ENCODE measurements at regions not wholly inside any gene's neighbourhood (a gene's known extent, or its start where the extent isn't known, plus 50 kb on each side); places are given as distances from the start of the nearest gene placed in this dataset.

GRCh38 chr1:191255354-191256054 lies 777.8 kb upstream of the BRINP3 start:
- BruUV-seq (replicated peaks): no TSS peak
- intact Hi-C loops (cut with micrococcal nuclease; ENCODE audit: unreplicated experiment) (no loop called here), in situ Hi-C loops (cut with MboI) (no loop called here)
- no peak overlapping the region for H3K27ac ChIP-seq (ENCODE audit: control insufficient read depth, insufficient read depth)
- FAIRE-seq (no peak), ATAC-seq (peak; percentile 93), DNase-seq (ENCODE audit: low read depth, low spot score) (peak; percentile 8)
- SMC1A ChIA-PET (ENCODE audit: uncharacterized antibody, unreplicated experiment): no interaction called here
- POLR2A ChIA-PET: no interaction called here
- H3K9ac ChIP-seq (ENCODE audit: control insufficient read depth, insufficient read depth, low read length): no peak overlapping the region
- H4K20me1 ChIP-seq (ENCODE audit: control insufficient read depth, insufficient read depth): no peaks in the 10 kb centered on the region
- peak; percentile 66 for TF ChIP-seq RUNX3 (IDR thresholded peaks at IDR 0.05; ENCODE audit: low read length)
- TF ChIP-seq MTA3 (IDR thresholded peaks at IDR 0.05; ENCODE audit: borderline replicate concordance, low read length): no peak
- no peak overlapping the region for H2AFZ ChIP-seq (ENCODE audit: control insufficient read depth, low read depth, low read length)
- H3K4me3 ChIP-seq: no peak overlapping the region
- H3K79me2 ChIP-seq (ENCODE audit: control insufficient read depth, insufficient read depth, low read length): no peaks in the 10 kb centered on the region
- H3K4me2 ChIP-seq (ENCODE audit: control insufficient read depth, insufficient read depth): no peak overlapping the region
- 0% methylated on average over 3 of the region's 3 CpGs for WGBS (ENCODE audit: insufficient coverage, insufficient replicate concordance, low lambda C conversion rate, missing lambda C conversion rate)
- no peaks in the 10 kb centered on the region for H3K4me1 ChIP-seq (ENCODE audit: control insufficient read depth, insufficient read depth, low read length)
- no peaks in the 10 kb centered on the region for H3K9me3 ChIP-seq (replicated peaks; ENCODE audit: control insufficient read depth, insufficient read depth, low read length)
- CTCF ChIA-PET: no interaction called here
- H3K36me3 ChIP-seq (ENCODE audit: control insufficient read depth in 2 of 2, insufficient read depth in 2 of 2, low read length in 1 of 2): no peaks in the 10 kb centered on the region
- H3K27me3 ChIP-seq (replicated peaks in 1 of 2; ENCODE audit: control insufficient read depth in 2 of 2, insufficient read depth in 2 of 2, low read length in 1 of 2): no peaks in the 10 kb centered on the region
- RAD21 ChIA-PET (ENCODE audit: unreplicated experiment): no interaction called here

DNA sequence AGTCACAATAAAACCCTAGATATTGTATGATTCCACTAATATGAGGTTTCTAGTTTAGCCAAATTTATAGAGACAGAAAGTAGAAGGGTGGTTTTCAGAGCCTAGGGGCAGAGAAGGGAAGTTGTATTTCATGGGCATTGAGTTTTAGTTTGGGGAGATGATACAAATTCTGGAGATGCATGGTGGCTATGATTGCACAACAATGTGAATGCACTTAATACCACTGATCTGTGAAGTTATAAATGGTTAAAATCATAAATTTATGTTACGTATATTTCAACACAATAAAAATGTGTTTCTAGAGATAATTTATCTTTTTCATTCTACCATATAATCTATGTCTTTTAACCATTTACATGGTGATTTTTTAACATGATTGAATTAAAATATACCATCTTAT lies 779.3 kb upstream of the BRINP3 start:
- no peaks in the 10 kb centered on the region for H4K20me1 ChIP-seq (ENCODE audit: control insufficient read depth, insufficient read depth)
- H3K9ac ChIP-seq (ENCODE audit: control insufficient read depth, insufficient read depth, low read length): no peak overlapping the region
- H2AFZ ChIP-seq (ENCODE audit: control insufficient read depth, low read depth, low read length): no peak overlapping the region
- H3K79me2 ChIP-seq (ENCODE audit: control insufficient read depth, insufficient read depth, low read length): no peaks in the 10 kb centered on the region
- no peak overlapping the region for H3K27ac ChIP-seq (ENCODE audit: control insufficient read depth, insufficient read depth)
- no peaks in the 10 kb centered on the region for H3K4me1 ChIP-seq (ENCODE audit: control insufficient read depth, insufficient read depth, low read length)
- ChIA-PET RAD21 (ENCODE audit: unreplicated experiment) (no interaction called here), SMC1A (ENCODE audit: uncharacterized antibody, unreplicated experiment) (interaction anchor here (0.6 to 1.4 kb wide), 2 partner anchors 9 to 1368 kb away, joined by 3 to 5 read pairs; no protein-coding TSS in a partner anchor), CTCF (no interaction called here), POLR2A (no interaction called here)
- no peaks in the 10 kb centered on the region for H3K27me3 ChIP-seq (replicated peaks in 1 of 2; ENCODE audit: control insufficient read depth in 2 of 2, insufficient read depth in 2 of 2, low read length in 1 of 2)
- ATAC-seq (no peak), DNase-seq (ENCODE audit: low read depth, low spot score) (no peak), FAIRE-seq (no peak)
- in situ Hi-C loops (cut with MboI) (no loop called here), intact Hi-C loops (cut with micrococcal nuclease; ENCODE audit: unreplicated experiment) (no loop called here)
- no peaks in the 10 kb centered on the region for H3K36me3 ChIP-seq (ENCODE audit: control insufficient read depth in 2 of 2, insufficient read depth in 2 of 2, low read length in 1 of 2)
- WGBS (ENCODE audit: insufficient coverage, insufficient replicate concordance, low lambda C conversion rate, missing lambda C conversion rate): 100% methylated on average over 1 of the region's 1 CpG
- H3K9me3 ChIP-seq (replicated peaks; ENCODE audit: control insufficient read depth, insufficient read depth, low read length): no peaks in the 10 kb centered on the region
- H3K4me2 ChIP-seq (ENCODE audit: control insufficient read depth, insufficient read depth): no peak overlapping the region
- BruUV-seq (replicated peaks): no TSS peak
- no peak overlapping the region for H3K4me3 ChIP-seq
- TF ChIP-seq SREBF1 (IDR thresholded peaks at IDR 0.05; ENCODE audit: low read length) (no peak), ZSCAN29 (IDR thresholded peaks at IDR 0.05) (no peak), IKZF2 (IDR thresholded peaks at IDR 0.05) (no peak), JUND (IDR thresholded peaks at IDR 0.05; ENCODE audit: low read depth, low read length) (no peak), NFXL1 (IDR thresholded peaks at IDR 0.05; ENCODE audit: borderline replicate concordance) (no peak), CBX5 (IDR thresholded peaks at IDR 0.05; ENCODE audit: low read depth) (no peak), SMARCA5 (IDR thresholded peaks at IDR 0.05) (no peak), POLR2A (IDR thresholded peaks at IDR 0.05; ENCODE audit: low read depth, low read length) (no peak), TCF12 (IDR thresholded peaks at IDR 0.05; ENCODE audit: low read depth, low read length) (no peak), TBL1XR1 (IDR thresholded peaks at IDR 0.05; ENCODE audit: low read depth, low read length) (no peak), SP1 (IDR thresholded peaks at IDR 0.05; ENCODE audit: low read depth, low read length) (no peak), SREBF2 (IDR thresholded peaks at IDR 0.05; ENCODE audit: low read length) (no peak), ZBTB33 (IDR thresholded peaks at IDR 0.05) (no peak)
- TF ChIP-seq, protein P1, sequence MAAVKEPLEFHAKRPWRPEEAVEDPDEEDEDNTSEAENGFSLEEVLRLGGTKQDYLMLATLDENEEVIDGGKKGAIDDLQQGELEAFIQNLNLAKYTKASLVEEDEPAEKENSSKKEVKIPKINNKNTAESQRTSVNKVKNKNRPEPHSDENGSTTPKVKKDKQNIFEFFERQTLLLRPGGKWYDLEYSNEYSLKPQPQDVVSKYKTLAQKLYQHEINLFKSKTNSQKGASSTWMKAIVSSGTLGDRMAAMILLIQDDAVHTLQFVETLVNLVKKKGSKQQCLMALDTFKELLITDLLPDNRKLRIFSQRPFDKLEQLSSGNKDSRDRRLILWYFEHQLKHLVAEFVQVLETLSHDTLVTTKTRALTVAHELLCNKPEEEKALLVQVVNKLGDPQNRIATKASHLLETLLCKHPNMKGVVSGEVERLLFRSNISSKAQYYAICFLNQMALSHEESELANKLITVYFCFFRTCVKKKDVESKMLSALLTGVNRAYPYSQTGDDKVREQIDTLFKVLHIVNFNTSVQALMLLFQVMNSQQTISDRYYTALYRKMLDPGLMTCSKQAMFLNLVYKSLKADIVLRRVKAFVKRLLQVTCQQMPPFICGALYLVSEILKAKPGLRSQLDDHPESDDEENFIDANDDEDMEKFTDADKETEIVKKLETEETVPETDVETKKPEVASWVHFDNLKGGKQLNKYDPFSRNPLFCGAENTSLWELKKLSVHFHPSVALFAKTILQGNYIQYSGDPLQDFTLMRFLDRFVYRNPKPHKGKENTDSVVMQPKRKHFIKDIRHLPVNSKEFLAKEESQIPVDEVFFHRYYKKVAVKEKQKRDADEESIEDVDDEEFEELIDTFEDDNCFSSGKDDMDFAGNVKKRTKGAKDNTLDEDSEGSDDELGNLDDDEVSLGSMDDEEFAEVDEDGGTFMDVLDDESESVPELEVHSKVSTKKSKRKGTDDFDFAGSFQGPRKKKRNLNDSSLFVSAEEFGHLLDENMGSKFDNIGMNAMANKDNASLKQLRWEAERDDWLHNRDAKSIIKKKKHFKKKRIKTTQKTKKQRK (IDR thresholded peaks at IDR 0.05; ENCODE audit: low read depth, low read length): no peak

Data from GM12878 (cell line).